ENCODE measurements at regions not wholly inside any gene's neighbourhood (a gene's known extent, or its start where the extent isn't known, plus 50 kb on each side); places are given as distances from the start of the nearest gene placed in this dataset.

DNA sequence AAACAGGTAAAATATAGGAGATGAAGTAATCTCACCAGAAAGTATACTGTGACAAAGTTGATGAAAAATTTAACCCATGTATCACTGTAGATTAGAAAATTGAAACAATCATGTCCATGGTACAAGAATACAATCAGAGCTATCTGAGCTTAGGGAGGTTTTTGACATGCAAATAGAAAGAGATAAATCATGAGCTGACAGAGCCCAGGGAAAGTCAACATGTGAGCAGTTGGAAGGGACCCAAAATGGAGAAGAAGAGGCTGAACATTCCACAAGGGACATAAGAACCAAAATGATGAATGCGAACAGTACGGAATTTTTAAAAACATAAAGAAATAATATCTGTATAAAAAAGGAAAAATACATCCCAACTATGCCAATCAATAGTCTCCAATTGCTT, 395.4 kb upstream of the CYRIA start (continued):
- TF ChIP-seq, protein P1, sequence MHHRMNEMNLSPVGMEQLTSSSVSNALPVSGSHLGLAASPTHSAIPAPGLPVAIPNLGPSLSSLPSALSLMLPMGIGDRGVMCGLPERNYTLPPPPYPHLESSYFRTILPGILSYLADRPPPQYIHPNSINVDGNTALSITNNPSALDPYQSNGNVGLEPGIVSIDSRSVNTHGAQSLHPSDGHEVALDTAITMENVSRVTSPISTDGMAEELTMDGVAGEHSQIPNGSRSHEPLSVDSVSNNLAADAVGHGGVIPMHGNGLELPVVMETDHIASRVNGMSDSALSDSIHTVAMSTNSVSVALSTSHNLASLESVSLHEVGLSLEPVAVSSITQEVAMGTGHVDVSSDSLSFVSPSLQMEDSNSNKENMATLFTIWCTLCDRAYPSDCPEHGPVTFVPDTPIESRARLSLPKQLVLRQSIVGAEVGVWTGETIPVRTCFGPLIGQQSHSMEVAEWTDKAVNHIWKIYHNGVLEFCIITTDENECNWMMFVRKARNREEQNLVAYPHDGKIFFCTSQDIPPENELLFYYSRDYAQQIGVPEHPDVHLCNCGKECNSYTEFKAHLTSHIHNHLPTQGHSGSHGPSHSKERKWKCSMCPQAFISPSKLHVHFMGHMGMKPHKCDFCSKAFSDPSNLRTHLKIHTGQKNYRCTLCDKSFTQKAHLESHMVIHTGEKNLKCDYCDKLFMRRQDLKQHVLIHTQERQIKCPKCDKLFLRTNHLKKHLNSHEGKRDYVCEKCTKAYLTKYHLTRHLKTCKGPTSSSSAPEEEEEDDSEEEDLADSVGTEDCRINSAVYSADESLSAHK (tag by site-specific recombination; IDR thresholded peaks at IDR 0.05), result no peak
- TF ChIP-seq ATF2 (tag by site-specific recombination; IDR thresholded peaks at IDR 0.05; ENCODE audit: low read depth), result no peak
- no peak for TF ChIP-seq OSR2 (tag by site-specific recombination; IDR thresholded peaks at IDR 0.05)
- TF ChIP-seq ZNF707 (tag by site-specific recombination; IDR thresholded peaks at IDR 0.05), result no peak
- TF ChIP-seq, protein P2, sequence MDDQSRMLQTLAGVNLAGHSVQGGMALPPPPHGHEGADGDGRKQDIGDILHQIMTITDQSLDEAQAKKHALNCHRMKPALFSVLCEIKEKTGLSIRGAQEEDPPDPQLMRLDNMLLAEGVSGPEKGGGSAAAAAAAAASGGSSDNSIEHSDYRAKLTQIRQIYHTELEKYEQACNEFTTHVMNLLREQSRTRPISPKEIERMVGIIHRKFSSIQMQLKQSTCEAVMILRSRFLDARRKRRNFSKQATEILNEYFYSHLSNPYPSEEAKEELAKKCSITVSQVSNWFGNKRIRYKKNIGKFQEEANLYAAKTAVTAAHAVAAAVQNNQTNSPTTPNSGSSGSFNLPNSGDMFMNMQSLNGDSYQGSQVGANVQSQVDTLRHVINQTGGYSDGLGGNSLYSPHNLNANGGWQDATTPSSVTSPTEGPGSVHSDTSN (CRISPR knock-in tag; IDR thresholded peaks at IDR 0.05), result no peak
- no peak for TF ChIP-seq ZNF544 (tag by site-specific recombination; IDR thresholded peaks at IDR 0.05)
- no peak for TF ChIP-seq BCL11B (tag by site-specific recombination; IDR thresholded peaks at IDR 0.05; ENCODE audit: low read depth)
- TF ChIP-seq, protein P3, sequence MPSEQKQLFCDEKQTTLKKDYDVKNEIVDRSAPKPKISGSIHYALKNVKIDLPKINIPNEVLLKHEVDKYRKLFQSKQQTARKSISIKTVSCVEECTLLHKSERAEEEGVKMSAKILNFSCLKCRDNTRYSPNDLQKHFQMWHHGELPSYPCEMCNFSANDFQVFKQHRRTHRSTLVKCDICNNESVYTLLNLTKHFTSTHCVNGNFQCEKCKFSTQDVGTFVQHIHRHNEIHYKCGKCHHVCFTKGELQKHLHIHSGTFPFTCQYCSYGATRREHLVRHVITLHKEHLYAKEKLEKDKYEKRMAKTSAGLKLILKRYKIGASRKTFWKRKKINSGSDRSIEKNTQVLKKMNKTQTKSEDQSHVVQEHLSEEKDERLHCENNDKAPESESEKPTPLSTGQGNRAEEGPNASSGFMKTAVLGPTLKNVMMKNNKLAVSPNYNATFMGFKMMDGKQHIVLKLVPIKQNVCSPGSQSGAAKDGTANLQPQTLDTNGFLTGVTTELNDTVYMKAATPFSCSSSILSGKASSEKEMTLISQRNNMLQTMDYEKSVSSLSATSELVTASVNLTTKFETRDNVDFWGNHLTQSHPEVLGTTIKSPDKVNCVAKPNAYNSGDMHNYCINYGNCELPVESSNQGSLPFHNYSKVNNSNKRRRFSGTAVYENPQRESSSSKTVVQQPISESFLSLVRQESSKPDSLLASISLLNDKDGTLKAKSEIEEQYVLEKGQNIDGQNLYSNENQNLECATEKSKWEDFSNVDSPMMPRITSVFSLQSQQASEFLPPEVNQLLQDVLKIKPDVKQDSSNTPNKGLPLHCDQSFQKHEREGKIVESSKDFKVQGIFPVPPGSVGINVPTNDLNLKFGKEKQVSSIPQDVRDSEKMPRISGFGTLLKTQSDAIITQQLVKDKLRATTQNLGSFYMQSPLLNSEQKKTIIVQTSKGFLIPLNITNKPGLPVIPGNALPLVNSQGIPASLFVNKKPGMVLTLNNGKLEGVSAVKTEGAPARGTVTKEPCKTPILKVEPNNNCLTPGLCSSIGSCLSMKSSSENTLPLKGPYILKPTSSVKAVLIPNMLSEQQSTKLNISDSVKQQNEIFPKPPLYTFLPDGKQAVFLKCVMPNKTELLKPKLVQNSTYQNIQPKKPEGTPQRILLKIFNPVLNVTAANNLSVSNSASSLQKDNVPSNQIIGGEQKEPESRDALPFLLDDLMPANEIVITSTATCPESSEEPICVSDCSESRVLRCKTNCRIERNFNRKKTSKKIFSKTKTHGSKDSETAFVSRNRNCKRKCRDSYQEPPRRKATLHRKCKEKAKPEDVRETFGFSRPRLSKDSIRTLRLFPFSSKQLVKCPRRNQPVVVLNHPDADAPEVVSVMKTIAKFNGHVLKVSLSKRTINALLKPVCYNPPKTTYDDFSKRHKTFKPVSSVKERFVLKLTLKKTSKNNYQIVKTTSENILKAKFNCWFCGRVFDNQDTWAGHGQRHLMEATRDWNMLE (tag by site-specific recombination; conservative IDR thresholded peaks at IDR 0.05; ENCODE audit: low read depth), result no peak

GRCh38 chr2:17059458-17059857, 393.8 kb upstream of the CYRIA start:
- H3K4me3 ChIP-seq (ENCODE audit: low read depth, low read length), result no peak overlapping the region
- TF ChIP-seq, protein P4, sequence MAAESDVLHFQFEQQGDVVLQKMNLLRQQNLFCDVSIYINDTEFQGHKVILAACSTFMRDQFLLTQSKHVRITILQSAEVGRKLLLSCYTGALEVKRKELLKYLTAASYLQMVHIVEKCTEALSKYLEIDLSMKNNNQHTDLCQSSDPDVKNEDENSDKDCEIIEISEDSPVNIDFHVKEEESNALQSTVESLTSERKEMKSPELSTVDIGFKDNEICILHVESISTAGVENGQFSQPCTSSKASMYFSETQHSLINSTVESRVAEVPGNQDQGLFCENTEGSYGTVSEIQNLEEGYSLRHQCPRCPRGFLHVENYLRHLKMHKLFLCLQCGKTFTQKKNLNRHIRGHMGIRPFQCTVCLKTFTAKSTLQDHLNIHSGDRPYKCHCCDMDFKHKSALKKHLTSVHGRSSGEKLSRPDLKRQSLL (tag by site-specific recombination; IDR thresholded peaks at IDR 0.05), result no peak
- TF ChIP-seq ZNF16 (tag by site-specific recombination; IDR thresholded peaks at IDR 0.05; ENCODE audit: low read depth) (no peak), ZFHX2 (tag by site-specific recombination; conservative IDR thresholded peaks at IDR 0.05) (no peak), ZNF155 (tag by site-specific recombination; IDR thresholded peaks at IDR 0.05) (no peak), ZNF529 (tag by site-specific recombination; IDR thresholded peaks at IDR 0.05; ENCODE audit: insufficient replicate concordance) (no peak)
- ChIA-PET POLR2A (no interaction called here), CTCF (no interaction called here)
- H3K36me3 ChIP-seq (ENCODE audit: control insufficient read depth in 2 of 2, insufficient read depth in 1 of 2, low read length in 2 of 2), result no peaks in the 10 kb centered on the region
- H3K9me3 ChIP-seq (ENCODE audit: control insufficient read depth, insufficient read depth, low read depth, low read length), result no peaks in the 10 kb centered on the region
- no peak overlapping the region for H3K27ac ChIP-seq (ENCODE audit: extremely low read depth, low read depth, low read length)
- no peaks in the 10 kb centered on the region for H3K4me1 ChIP-seq (ENCODE audit: control insufficient read depth, insufficient read depth, low read length)
